ENCODE measurements at regions not wholly inside any gene's neighbourhood (a gene's known extent, or its start where the extent isn't known, plus 50 kb on each side); places are given as distances from the start of the nearest gene placed in this dataset.

DNA sequence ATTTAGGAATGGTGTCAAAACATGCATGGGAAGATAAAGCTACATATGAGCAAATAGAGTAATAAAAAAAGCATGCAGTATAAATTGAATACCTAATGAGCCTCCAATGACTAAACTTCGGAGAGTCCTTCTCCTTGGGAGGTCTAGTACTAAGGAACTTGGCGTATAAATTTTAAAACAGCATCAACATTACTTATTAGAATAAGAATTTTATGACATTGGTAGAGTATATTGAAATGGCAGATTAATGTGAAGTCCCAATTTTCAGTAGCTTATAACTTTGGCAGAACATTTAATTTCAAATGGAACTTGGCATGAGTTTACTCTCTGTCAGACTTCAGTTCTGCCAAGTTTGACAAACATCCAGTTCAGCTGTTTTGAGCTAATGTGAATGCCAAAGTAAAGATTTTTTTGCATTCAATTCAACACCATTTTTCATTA is 104.7 kb upstream of the RGS18 start:
- H3K4me1 Mint-ChIP-seq: no peaks in the 10 kb centered on the region
- Histone ChIP-seq H3K4me2 (ENCODE audit: insufficient read depth, insufficient read length, low read length) (no peak overlapping the region), H3K9me3 (ENCODE audit: control insufficient read depth, low read depth, low read length) (no peaks in the 10 kb centered on the region), H2AK5ac (ENCODE audit: insufficient read length, low read length) (no peak overlapping the region), H3K56ac (ENCODE audit: insufficient read length, low read depth, low read length) (no peak overlapping the region), H3K4ac (ENCODE audit: low read depth, low read length) (no peak overlapping the region), H3K9ac (ENCODE audit: extremely low read depth, insufficient read length, low read length) (no peak overlapping the region), H3K4me1 (ENCODE audit: insufficient read depth, low read length) (no peaks in the 10 kb centered on the region), H3T11ph (ENCODE audit: low read length) (no peak overlapping the region), H4K20me1 (ENCODE audit: control insufficient read depth, insufficient read depth, insufficient read length) (no peaks in the 10 kb centered on the region), H3K23ac (ENCODE audit: insufficient read length, low read depth, low read length) (no peak overlapping the region), H2BK120ac (ENCODE audit: low read depth, low read length, poor library complexity, severe bottlenecking) (no peak overlapping the region), H2BK5ac (ENCODE audit: insufficient read length, low read length) (no peak overlapping the region), H4K91ac (ENCODE audit: insufficient read length, low read depth, low read length) (no peak overlapping the region), H3K27ac (ENCODE audit: insufficient read length, low read depth, low read length) (no peak overlapping the region), H4K8ac (replicated peaks; ENCODE audit: insufficient read length, low read depth, low read length) (no peak overlapping the region), H2BK20ac (ENCODE audit: low read depth, low read length, poor library complexity, severe bottlenecking) (no peak overlapping the region), H3K23me2 (ENCODE audit: insufficient read length, low read depth, low read length, poor library complexity, severe bottlenecking) (no peaks in the 10 kb centered on the region), H2BK15ac (ENCODE audit: low read depth, low read length) (no peak overlapping the region), H3K27me3 (ENCODE audit: insufficient read depth, low read length) (no peaks in the 10 kb centered on the region), H2BK12ac (ENCODE audit: insufficient read length, low read depth, low read length) (no peak overlapping the region), H3K14ac (ENCODE audit: insufficient read depth, low read length) (no peak overlapping the region), H4K5ac (ENCODE audit: insufficient read length, low read depth, low read length) (no peak overlapping the region), H2AFZ (ENCODE audit: low read length) (no peak overlapping the region), H3K18ac (ENCODE audit: insufficient read length, low read depth, low read length) (no peak overlapping the region), H3K79me1 (ENCODE audit: insufficient read depth, low read depth, low read length, poor library complexity, severe bottlenecking) (no peaks in the 10 kb centered on the region), H3K79me2 (ENCODE audit: insufficient read depth, low read length) (no peaks in the 10 kb centered on the region)
- no peak overlapping the region for H3K4me3 Mint-ChIP-seq
- WGBS (ENCODE audit: extremely low coverage, insufficient read length, low lambda C conversion rate): no CpG with 5 or more reads among the region's 2 CpGs
- H3K27ac Mint-ChIP-seq: no peak overlapping the region
- TF ChIP-seq, protein P1, sequence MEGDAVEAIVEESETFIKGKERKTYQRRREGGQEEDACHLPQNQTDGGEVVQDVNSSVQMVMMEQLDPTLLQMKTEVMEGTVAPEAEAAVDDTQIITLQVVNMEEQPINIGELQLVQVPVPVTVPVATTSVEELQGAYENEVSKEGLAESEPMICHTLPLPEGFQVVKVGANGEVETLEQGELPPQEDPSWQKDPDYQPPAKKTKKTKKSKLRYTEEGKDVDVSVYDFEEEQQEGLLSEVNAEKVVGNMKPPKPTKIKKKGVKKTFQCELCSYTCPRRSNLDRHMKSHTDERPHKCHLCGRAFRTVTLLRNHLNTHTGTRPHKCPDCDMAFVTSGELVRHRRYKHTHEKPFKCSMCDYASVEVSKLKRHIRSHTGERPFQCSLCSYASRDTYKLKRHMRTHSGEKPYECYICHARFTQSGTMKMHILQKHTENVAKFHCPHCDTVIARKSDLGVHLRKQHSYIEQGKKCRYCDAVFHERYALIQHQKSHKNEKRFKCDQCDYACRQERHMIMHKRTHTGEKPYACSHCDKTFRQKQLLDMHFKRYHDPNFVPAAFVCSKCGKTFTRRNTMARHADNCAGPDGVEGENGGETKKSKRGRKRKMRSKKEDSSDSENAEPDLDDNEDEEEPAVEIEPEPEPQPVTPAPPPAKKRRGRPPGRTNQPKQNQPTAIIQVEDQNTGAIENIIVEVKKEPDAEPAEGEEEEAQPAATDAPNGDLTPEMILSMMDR (conservative IDR thresholded peaks at IDR 0.05): no peak
- no peaks in the 10 kb centered on the region for H3K9me3 Mint-ChIP-seq
- H3K36me3 Mint-ChIP-seq (ENCODE audit: insufficient read depth in 1 of 3, low read depth in 3 of 3): no peaks in the 10 kb centered on the region
- H3K27me3 Mint-ChIP-seq (ENCODE audit: low read depth): no peaks in the 10 kb centered on the region
- no peak for DNase-seq
